Adrenal gland (tissue), 5 donors: ENCODE measurements at regions not wholly inside any gene's neighbourhood (a gene's known extent, or its start where the extent isn't known, plus 50 kb on each side); places are given as distances from the start of the nearest gene placed in this dataset.

Source experiments
- CTCF ChIP-seq, 6 experiments: fragments of 450-650 bp in 4 of 6; fragments of 200-600 bp in 2 of 6; sonication (generic) in 1 of 6; IDR thresholded peaks; 1 replicate in 5 of 6; 2 replicates in 1 of 6; pipeline versions ENCODE4 v1.5.1 to v1.8.0; 2016 to 2021; ENCODE audit warnings: antibody characterized with exemption in 6 of 6, mild to moderate bottlenecking in 2 of 6, moderate library complexity in 1 of 6
- POLR2A ChIP-seq, 2 donors: fragments of 450-650 bp; IDR thresholded peaks; one replicate each; pipeline ENCODE4 v1.6.1; 2017; ENCODE audit warnings: antibody characterized with exemption in 2 of 2, mild to moderate bottlenecking in 2 of 2, moderate library complexity in 1 of 2
- donor health status: DM: no; HTN: no; CAD: no.

DNA sequence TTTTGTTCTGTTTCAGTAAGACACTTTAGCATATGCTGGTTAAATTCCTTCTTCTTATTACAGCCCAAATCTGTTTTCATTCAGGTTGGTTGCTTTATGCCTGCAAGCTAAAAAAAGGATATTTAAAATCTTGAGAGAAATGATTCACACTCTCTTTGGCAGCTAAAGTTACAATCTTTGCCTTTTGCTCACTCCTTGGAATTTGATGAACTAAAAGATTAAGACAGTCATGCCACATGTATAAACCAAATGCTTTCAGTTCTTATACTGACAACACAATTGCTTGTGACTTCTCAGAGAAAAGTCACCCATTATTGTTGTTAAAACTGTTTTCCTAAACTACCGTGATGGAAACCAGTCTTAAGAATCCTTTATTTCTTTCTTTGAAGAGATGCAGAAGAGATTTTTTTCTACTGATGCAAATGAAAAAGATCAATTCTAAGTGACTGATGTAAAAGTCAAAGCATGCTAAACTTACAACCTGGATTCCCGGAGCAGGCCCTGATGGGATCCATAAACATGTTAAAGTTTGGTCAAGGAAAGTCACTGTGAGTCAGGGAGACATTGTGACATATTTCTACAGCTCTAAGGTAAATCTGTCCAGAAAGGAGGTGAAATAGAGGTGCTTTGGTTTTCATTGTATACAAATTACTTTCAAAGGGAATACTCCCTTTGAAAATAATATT lies 144.2 kb upstream of the CDH10 start:
- TF ChIP-seq POLR2A (IDR thresholded peaks at IDR 0.05) = no peak
- no peak for TF ChIP-seq CTCF (IDR thresholded peaks at IDR 0.05)
